C4-2B (cell line): ENCODE measurements at regions not wholly inside any gene's neighbourhood (a gene's known extent, or its start where the extent isn't known, plus 50 kb on each side); places are given as distances from the start of the nearest gene placed in this dataset.

ENCODE experiments used
- CTCF ChIP-seq: fragments of 450-650 bp; conservative IDR thresholded peaks from 2 replicates; pipeline ENCODE4 v1.5.1; 2017; ENCODE audit warnings: mild to moderate bottlenecking
- ZFX ChIP-seq: fragments of 450-650 bp; IDR thresholded peaks from 2 replicates; pipeline ENCODE4 v1.6.1; 2017

- TF ChIP-seq CTCF (no peak), ZFX (no peak)
Observed at GRCh38 chr3:158896729-158897128, 94.9 kb downstream of the MFSD1 start.
